Suprapubic skin (tissue), 4 donors: ENCODE measurements at regions not wholly inside any gene's neighbourhood (a gene's known extent, or its start where the extent isn't known, plus 50 kb on each side); places are given as distances from the start of the nearest gene placed in this dataset.

ENCODE experiments used
- CTCF ChIP-seq, 2 donors: fragments of 200-600 bp in 1 of 2; fragments of 450-650 bp in 1 of 2; sonication (generic) in 1 of 2; IDR thresholded peaks; one replicate each; pipeline ENCODE4 v1.5.1; 2016 to 2019; ENCODE audit warnings: antibody characterized with exemption in 2 of 2, mild to moderate bottlenecking in 1 of 2, moderate library complexity in 1 of 2
- POLR2A ChIP-seq, 2 donors: fragments of 450-650 bp; IDR thresholded peaks; one replicate each; pipeline ENCODE4 v1.6.1; 2017; ENCODE audit warnings: antibody characterized with exemption in 2 of 2, mild to moderate bottlenecking in 2 of 2, moderate library complexity in 2 of 2
- POLR2AphosphoS5 ChIP-seq, 3 donors: sonication (generic); formaldehyde crosslinking; IDR thresholded peaks; one replicate each; pipeline ENCODE4 v1.6.1; 2017; ENCODE audit warnings: antibody characterized with exemption in 3 of 3

DNA sequence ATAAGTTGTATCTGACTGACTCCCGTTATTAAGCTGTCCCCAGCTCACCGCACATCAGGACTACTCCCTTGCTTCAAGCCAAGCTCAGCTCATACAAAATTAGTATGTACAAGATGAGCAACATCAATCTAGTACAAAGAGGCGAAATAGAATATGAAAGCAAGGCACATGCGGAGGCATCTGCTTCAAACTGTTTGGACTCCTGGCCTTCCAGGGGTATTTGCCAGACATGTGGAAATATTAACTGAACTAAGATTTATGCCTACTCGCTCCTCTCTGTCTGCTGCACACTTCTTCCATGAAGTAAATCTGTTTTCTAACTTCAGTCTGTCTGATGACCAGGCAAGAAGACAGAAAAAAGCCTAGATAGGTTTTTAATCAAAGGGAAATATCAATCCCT, 499.8 kb downstream of the PID1 start:
- TF ChIP-seq POLR2A (IDR thresholded peaks at IDR 0.05) (no peak), CTCF (IDR thresholded peaks at IDR 0.05) (no peak), POLR2AphosphoS5 (IDR thresholded peaks at IDR 0.05) (peak in 1 of 3 donors; percentile 29)
